ENCODE measurements at regions not wholly inside any gene's neighbourhood (a gene's known extent, or its start where the extent isn't known, plus 50 kb on each side); places are given as distances from the start of the nearest gene placed in this dataset.

DNA sequence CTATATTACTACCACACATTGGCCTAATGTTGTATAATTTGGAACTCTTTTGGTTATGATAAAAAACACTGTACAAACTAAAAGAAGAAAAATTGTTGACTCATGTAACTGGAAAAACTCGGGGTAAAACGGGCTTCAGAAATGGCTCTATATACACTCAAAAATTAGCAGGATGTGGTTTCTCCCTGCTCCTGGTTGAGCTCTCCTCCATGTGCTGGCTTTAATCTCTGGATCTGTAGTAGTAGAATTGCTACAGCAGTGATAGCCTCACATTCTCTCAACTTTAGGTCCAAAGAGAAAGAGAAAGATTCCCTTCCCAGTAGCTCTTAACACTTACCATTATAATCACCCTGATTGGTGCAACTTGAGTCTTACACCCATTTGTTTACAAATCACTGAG lies 274.9 kb upstream of the GALNT5 start:
- no peak for TF ChIP-seq EGR1 (IDR thresholded peaks at IDR 0.05)
- TF ChIP-seq NFIC (IDR thresholded peaks at IDR 0.05), result no peak
- TF ChIP-seq, protein P1, sequence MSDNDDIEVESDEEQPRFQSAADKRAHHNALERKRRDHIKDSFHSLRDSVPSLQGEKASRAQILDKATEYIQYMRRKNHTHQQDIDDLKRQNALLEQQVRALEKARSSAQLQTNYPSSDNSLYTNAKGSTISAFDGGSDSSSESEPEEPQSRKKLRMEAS (IDR thresholded peaks at IDR 0.05), result no peak
- TF ChIP-seq FOXM1 (IDR thresholded peaks at IDR 0.05; ENCODE audit: borderline replicate concordance, low read depth), result no peak
- TF ChIP-seq, protein P2, sequence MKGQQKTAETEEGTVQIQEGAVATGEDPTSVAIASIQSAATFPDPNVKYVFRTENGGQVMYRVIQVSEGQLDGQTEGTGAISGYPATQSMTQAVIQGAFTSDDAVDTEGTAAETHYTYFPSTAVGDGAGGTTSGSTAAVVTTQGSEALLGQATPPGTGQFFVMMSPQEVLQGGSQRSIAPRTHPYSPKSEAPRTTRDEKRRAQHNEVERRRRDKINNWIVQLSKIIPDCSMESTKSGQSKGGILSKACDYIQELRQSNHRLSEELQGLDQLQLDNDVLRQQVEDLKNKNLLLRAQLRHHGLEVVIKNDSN (IDR thresholded peaks at IDR 0.05), result no peak
- TF ChIP-seq TAF1 (IDR thresholded peaks at IDR 0.05; ENCODE audit: low read depth), result no peak
- TF ChIP-seq EP300 (IDR thresholded peaks at IDR 0.05; ENCODE audit: borderline replicate concordance), result no peak
- no peak for TF ChIP-seq ZBTB7A (IDR thresholded peaks at IDR 0.05; ENCODE audit: low read depth)
- TF ChIP-seq RAD21 (IDR thresholded peaks at IDR 0.05; ENCODE audit: low read depth), result no peak
- no peak for TF ChIP-seq CEBPB (IDR thresholded peaks at IDR 0.05)
- TF ChIP-seq TCF12 (IDR thresholded peaks at IDR 0.05; ENCODE audit: low read depth), result no peak
